ENCODE measurements at regions not wholly inside any gene's neighbourhood (a gene's known extent, or its start where the extent isn't known, plus 50 kb on each side); places are given as distances from the start of the nearest gene placed in this dataset.

GRCh38 chr5:15353086-15353645 is 146.8 kb upstream of the FBXL7 start:
- no peak for DNase-seq (ENCODE audit: low read depth)
- no peak for TF ChIP-seq CTCF (IDR thresholded peaks at IDR 0.05; ENCODE audit: control insufficient read depth, extremely low read depth, insufficient read depth)
- H3K4me3 ChIP-seq (ENCODE audit: low read depth, low read length): no peak overlapping the region

GRCh38 chr5:15350614-15351013 is 149.4 kb upstream of the FBXL7 start:
- DNase-seq (ENCODE audit: low read depth): no peak
- no peak overlapping the region for H3K4me3 ChIP-seq (ENCODE audit: low read depth, low read length)
- TF ChIP-seq CTCF (IDR thresholded peaks at IDR 0.05; ENCODE audit: control insufficient read depth, extremely low read depth, insufficient read depth): no peak

GRCh38 chr5:15346738-15347137 is 153.2 kb upstream of the FBXL7 start:
- TF ChIP-seq CTCF (IDR thresholded peaks at IDR 0.05; ENCODE audit: control insufficient read depth, extremely low read depth, insufficient read depth): no peak
- H3K4me3 ChIP-seq (ENCODE audit: low read depth, low read length): no peak overlapping the region
- DNase-seq (ENCODE audit: low read depth): no peak

GRCh38 chr5:15344954-15345353 is 155.0 kb upstream of the FBXL7 start:
- DNase-seq (ENCODE audit: low read depth): no peak
- H3K4me3 ChIP-seq (ENCODE audit: low read depth, low read length): no peak overlapping the region
- TF ChIP-seq CTCF (IDR thresholded peaks at IDR 0.05; ENCODE audit: control insufficient read depth, extremely low read depth, insufficient read depth): no peak

GRCh38 chr5:15338546-15338945 is 161.4 kb upstream of the FBXL7 start:
- H3K4me3 ChIP-seq (ENCODE audit: low read depth, low read length): no peak overlapping the region
- no peak for DNase-seq (ENCODE audit: low read depth)
- no peak for TF ChIP-seq CTCF (IDR thresholded peaks at IDR 0.05; ENCODE audit: control insufficient read depth, extremely low read depth, insufficient read depth)

GRCh38 chr5:15334551-15335266 is 165.3 kb upstream of the FBXL7 start:
- no peak overlapping the region for H3K4me3 ChIP-seq (ENCODE audit: low read depth, low read length)
- TF ChIP-seq CTCF (IDR thresholded peaks at IDR 0.05; ENCODE audit: control insufficient read depth, extremely low read depth, insufficient read depth): no peak
- no peak for DNase-seq (ENCODE audit: low read depth)

- no peak for TF ChIP-seq CTCF (IDR thresholded peaks at IDR 0.05; ENCODE audit: control insufficient read depth, extremely low read depth, insufficient read depth)
- H3K4me3 ChIP-seq (ENCODE audit: low read depth, low read length): no peak overlapping the region
- DNase-seq (ENCODE audit: low read depth): no peak
Observed at GRCh38 chr5:15333091-15333490, 166.9 kb upstream of the FBXL7 start.
